AG10803 (cell line): ENCODE measurements at regions not wholly inside any gene's neighbourhood (a gene's known extent, or its start where the extent isn't known, plus 50 kb on each side); places are given as distances from the start of the nearest gene placed in this dataset.
A peak's percentile ranks its signal among the peaks of the same experiment; 100 is the strongest.

Experiments used
- DNase-seq: peaks from one replicate; pipeline ENCODE4 v3.0.0; 2010; ENCODE audit warnings: low read depth
- H3K4me3 ChIP-seq: 2 replicates; pipeline ENCODE4 v1.5.1; 2011; ENCODE audit warnings: mild to moderate bottlenecking, low read length, control low read depth
- CTCF ChIP-seq: conservative IDR thresholded peaks from 2 replicates; pipeline ENCODE4 v1.5.1; 2011; ENCODE audit warnings: mild to moderate bottlenecking, low read length, control low read depth, inconsistent platforms

DNA sequence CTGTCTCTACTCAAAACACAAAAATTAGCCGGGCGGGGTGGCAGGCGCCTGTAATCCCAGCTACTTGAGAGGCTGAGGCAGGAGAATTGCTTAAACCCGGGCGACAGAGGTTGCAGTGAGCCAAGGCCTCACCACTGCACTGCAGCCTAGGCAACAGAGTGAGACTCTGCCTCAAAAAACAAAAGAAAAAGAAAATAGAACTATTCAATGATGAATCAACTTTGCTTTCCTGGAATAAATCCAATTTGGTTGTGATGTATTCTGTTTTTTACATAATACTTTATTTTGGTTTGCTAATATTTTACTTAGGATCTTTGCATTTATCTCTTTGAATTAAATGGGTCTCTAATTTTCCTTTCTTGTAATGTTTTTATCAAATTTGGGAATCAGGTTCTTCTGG lies 86.3 kb upstream of the MBOAT2 start:
- H3K4me3 ChIP-seq = no peak overlapping the region
- peak; percentile 34 for DNase-seq
- no peak for TF ChIP-seq CTCF

DNA sequence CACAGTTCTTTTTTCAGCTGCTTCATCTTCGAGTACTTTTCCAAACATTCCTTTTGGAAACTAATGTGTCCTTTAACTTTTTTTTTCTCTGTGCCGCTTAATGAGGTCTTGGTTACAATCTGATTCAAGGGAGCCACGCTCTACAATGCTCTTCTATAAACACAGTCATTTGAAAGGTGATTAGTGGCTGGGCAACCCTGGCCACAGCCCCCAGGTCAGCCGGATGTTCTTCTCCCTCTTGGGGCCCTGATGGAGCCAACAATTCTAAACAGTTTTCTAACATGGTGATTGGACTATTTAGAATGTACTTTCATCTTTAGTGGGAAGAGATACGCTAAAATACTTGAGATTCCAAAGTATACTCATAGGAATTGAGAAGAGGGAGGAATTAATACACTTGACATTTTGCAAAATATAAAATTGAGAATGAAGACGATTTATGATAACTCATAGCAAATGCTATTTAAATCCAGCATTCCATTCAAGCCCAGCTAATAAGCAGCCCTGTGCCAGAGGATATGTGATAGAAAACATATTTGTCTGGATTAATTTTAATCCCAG lies 83.7 kb upstream of the MBOAT2 start:
- no peak for TF ChIP-seq CTCF
- H3K4me3 ChIP-seq = peak overlapping the region; percentile 7; the same call in 1 of the 2 replicates
- DNase-seq = peak; percentile 60

GRCh38 chr2:9086465-9086864 lies 83.0 kb upstream of the MBOAT2 start:
- DNase-seq = peak; percentile 22
- TF ChIP-seq CTCF = no peak
- no peak overlapping the region for H3K4me3 ChIP-seq

- TF ChIP-seq CTCF = no peak
- DNase-seq = peak; percentile 50
Measured at GRCh38 chr2:9085353-9085752, 81.9 kb upstream of the MBOAT2 start.

DNA sequence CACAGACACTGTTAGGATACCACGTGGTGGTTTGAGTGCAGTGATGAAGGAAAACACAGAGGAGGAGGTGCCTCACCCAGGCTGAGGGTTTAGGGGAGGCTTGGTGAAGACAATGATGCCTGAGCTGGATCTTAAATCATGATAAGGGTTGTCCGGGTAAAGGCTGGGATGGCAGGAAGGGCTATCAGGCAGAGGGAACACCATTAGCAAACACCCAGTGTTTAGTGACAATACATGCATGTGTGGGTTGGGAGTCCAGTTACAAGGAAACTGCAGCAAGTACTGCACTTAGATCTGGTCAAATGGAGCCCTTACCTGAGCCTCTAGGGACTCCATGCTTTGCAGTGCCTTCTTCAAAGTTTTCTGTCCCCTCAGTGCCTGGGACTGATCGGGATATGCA lies 79.8 kb upstream of the MBOAT2 start:
- TF ChIP-seq CTCF = no peak
- DNase-seq = no peak
- H3K4me3 ChIP-seq = no peak overlapping the region

More at GRCh38 chr2:9085353-9085752, 81.9 kb upstream of the MBOAT2 start:
- no peak overlapping the region for H3K4me3 ChIP-seq

- DNase-seq = no peak
- H3K4me3 ChIP-seq = no peak overlapping the region
- no peak for TF ChIP-seq CTCF
Measured at GRCh38 chr2:9082158-9082557, 78.7 kb upstream of the MBOAT2 start.

- DNase-seq = no peak
- H3K4me3 ChIP-seq = no peak overlapping the region
- no peak for TF ChIP-seq CTCF
Measured at GRCh38 chr2:9081750-9082149, 78.3 kb upstream of the MBOAT2 start.
